ENCODE measurements at regions not wholly inside any gene's neighbourhood (a gene's known extent, or its start where the extent isn't known, plus 50 kb on each side); places are given as distances from the start of the nearest gene placed in this dataset.

DNA sequence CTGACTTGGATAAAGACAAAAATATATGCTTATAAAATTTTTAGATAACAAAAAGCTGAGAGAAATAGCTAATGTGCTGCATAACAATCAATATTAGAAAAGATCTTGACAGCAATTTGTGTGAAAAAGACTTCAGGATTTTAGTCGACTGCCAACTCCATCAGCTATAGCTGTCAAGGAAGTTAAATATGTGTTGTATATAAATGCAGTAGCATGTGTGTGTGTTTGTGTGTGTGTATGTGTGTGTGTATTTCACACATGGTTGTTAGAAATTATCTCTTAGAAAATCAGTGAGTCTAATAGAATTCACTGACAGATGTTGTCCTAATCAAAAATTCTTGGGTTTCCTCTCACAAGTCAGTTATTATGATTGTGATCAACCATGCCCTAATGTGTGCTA is 171.2 kb downstream of the CASP12 start:
- Histone ChIP-seq H3K27me3 (ENCODE audit: insufficient read depth in 3 of 3, low read length in 2 of 3) (peaks cover 0 to 2% (median 0%) of the 10 kb centered on the region in 3 donors), H3K9me3 (peaks cover 16% of the 10 kb centered on the region), H3K36me3 (ENCODE audit: insufficient read depth in 1 of 2, low read depth in 1 of 2) (no peaks in the 10 kb centered on the region), H3K4me1 (no peaks in the 10 kb centered on the region), H3K27ac (no peak overlapping the region), H3K4me3 (no peak overlapping the region)
- intact Hi-C loops (cut with DNase I), result no loop called here
- TF ChIP-seq, protein P1, sequence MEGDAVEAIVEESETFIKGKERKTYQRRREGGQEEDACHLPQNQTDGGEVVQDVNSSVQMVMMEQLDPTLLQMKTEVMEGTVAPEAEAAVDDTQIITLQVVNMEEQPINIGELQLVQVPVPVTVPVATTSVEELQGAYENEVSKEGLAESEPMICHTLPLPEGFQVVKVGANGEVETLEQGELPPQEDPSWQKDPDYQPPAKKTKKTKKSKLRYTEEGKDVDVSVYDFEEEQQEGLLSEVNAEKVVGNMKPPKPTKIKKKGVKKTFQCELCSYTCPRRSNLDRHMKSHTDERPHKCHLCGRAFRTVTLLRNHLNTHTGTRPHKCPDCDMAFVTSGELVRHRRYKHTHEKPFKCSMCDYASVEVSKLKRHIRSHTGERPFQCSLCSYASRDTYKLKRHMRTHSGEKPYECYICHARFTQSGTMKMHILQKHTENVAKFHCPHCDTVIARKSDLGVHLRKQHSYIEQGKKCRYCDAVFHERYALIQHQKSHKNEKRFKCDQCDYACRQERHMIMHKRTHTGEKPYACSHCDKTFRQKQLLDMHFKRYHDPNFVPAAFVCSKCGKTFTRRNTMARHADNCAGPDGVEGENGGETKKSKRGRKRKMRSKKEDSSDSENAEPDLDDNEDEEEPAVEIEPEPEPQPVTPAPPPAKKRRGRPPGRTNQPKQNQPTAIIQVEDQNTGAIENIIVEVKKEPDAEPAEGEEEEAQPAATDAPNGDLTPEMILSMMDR (IDR thresholded peaks at IDR 0.05), result no peak
- ATAC-seq (no peak), DNase-seq (no peak)
- 85 to 93% (median 87%) methylated on average over 1 of the region's 1 CpG for WGBS, 3 donors

DNA sequence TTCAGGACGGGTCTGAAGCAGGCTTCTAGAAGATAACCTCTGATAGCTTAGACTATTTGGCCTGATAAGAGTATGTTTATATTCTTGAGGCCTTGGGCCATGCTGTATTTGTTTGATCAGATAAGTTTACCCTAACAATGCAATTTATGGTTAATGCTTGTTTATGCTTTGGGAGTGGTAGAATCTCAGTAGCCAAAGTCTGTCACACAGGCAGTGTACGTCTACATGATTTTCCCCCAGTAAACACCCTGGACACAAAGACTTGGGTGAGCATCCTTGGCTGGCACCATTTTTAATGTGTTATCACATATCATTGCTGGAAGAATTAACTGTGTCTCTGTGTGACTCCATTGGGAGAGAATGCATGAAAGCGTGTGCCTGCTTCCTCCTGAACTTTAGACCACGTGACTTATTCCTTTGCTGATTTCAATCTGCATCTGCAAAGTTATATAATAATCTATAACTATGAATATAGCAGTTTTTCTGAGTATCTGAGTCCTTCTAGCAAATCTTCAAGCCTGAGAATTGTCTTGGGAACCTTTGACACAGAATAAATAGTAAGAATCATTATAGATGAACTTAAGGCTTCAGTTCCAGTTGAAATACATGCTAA is 172.4 kb downstream of the CASP12 start:
- ATAC-seq (no peak), DNase-seq (no peak)
- H3K27me3 ChIP-seq (ENCODE audit: insufficient read depth in 3 of 3, low read length in 2 of 3), result peaks cover 0 to 2% (median 0%) of the 10 kb centered on the region in 3 donors
- WGBS, 3 donors, result 71 to 80% (median 77%) methylated on average over 4 of the region's 4 CpGs
- peaks cover 20% of the 10 kb centered on the region for H3K9me3 ChIP-seq
- H3K36me3 ChIP-seq (ENCODE audit: insufficient read depth in 1 of 2, low read depth in 1 of 2), result no peaks in the 10 kb centered on the region
- intact Hi-C loops (cut with DNase I), result no loop called here
- H3K27ac ChIP-seq, result no peak overlapping the region
- no peak overlapping the region for H3K4me3 ChIP-seq
- H3K4me1 ChIP-seq, result no peaks in the 10 kb centered on the region
- TF ChIP-seq, protein P1 (IDR thresholded peaks at IDR 0.05), result no peak

DNA sequence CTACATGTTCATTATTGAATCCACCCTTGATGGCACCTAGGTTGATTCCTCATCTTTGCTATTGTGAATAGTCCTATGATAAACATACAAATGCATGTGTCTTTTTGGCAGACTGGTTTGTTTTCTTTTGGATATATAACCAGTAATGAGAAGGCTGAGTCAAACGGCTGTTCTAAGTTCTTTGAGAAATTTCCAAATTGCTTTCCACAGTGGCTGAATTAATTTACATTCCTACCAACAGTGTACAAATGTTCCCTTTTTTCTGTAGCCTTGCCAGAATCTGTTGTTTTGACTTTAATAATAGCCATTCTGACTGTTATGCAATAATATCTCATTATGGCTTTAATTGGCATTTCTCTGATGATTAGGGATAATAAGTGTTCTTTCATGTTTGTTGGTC is 184.9 kb downstream of the CASP12 start:
- intact Hi-C loops (cut with DNase I), result no loop called here
- Histone ChIP-seq H3K4me1 (no peaks in the 10 kb centered on the region), H3K27me3 (ENCODE audit: insufficient read depth in 3 of 3, low read length in 2 of 3) (no peaks in the 10 kb centered on the region), H3K27ac (no peak overlapping the region), H3K36me3 (ENCODE audit: insufficient read depth in 1 of 2, low read depth in 1 of 2) (no peaks in the 10 kb centered on the region), H3K4me3 (no peak overlapping the region), H3K9me3 (no peaks in the 10 kb centered on the region)
- WGBS, 3 donors, result 12 to 19% (median 16%) methylated on average over 1 of the region's 1 CpG
- ATAC-seq (no peak), DNase-seq (no peak)
- TF ChIP-seq, protein P1 (IDR thresholded peaks at IDR 0.05), result no peak

DNA sequence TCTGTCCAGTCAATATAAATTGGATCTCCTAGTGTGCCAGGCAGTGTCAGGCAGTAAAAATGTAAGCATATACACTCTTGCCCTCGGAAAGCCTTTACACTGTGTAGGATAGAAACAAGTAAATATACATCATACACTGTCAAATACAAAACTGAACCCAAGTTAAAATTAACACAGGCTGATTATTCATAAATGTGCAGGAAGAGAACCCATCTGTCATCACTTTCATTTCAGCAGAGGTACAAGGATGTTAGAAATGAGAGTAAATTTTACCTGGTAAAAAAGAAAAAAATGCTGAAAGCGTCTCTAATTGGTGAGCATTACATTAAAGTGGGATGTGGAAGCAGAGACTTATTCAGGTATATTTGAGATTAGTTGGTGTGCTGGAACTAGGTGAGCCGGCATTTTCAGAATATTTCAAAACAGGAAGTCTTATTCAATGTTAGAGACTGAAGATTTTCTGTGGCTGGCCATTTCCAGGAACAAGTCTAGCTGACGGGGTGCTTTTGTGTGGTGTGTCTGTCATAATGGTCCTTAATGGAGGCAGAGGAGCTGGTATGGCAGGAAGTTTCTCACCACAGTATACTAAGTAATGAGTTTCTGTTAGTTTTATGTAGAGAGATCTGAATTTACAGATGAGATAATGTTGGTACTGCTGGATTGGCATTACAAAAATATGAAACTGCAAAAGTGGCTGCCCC is 192.6 kb downstream of the CASP12 start:
- DNase-seq, result peak in 1 of 2 donors; percentile 16
- 64 to 73% (median 70%) methylated on average over 4 of the region's 4 CpGs for WGBS, 3 donors
- ATAC-seq, result peak in 2 of 4 donors; percentile 25 to 34
- Histone ChIP-seq H3K36me3 (ENCODE audit: insufficient read depth in 1 of 2, low read depth in 1 of 2) (no peaks in the 10 kb centered on the region), H3K4me3 (no peak overlapping the region), H3K27me3 (ENCODE audit: insufficient read depth in 3 of 3, low read length in 2 of 3) (no peaks in the 10 kb centered on the region), H3K9me3 (no peaks in the 10 kb centered on the region), H3K4me1 (no peaks in the 10 kb centered on the region), H3K27ac (no peak overlapping the region)
- intact Hi-C loops (cut with DNase I), result no loop called here
- TF ChIP-seq, protein P1 (IDR thresholded peaks at IDR 0.05), result no peak
